ENCODE measurements at regions not wholly inside any gene's neighbourhood (a gene's known extent, or its start where the extent isn't known, plus 50 kb on each side); places are given as distances from the start of the nearest gene placed in this dataset.

DNA sequence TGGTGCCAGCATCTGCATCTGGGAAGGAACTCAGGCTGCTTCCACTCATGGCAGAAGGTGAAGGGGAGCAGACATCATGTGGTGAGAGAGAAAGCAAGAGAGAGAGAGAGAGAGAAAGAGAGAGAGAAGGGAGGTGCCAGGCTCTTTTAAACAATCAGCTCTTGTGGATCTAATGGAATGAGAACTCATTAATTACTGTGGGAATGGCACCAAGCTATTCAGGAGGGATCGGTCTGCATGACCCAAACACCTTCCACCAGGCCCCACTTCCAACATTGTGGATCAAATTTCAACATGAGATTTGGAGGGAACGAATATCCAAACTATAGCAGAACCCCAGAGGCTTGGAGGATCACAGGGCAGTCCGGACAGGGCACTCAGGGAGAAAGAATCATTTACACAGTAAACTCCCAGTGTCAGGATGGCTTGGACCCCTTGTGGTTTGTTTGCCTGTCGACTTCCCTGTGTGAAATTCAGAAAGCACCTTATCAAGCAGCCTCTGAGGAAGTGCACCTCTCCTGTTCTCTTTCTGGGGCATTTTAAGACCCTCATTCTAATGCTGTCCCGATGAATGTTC, 308.5 kb downstream of the REEP3 start:
- no peaks in the 10 kb centered on the region for H3K9me2 ChIP-seq (ENCODE audit: low read depth, low read length)
- no peak overlapping the region for H3K4me2 ChIP-seq (ENCODE audit: low read length)
- H3K4me3 ChIP-seq (ENCODE audit: low read depth, low read length, poor library complexity, severe bottlenecking): no peak overlapping the region
- no peaks in the 10 kb centered on the region for H4K20me1 ChIP-seq (ENCODE audit: insufficient read depth, low read length)
- H3K9ac ChIP-seq (ENCODE audit: low read length): no peak overlapping the region
- H3K79me2 ChIP-seq (ENCODE audit: insufficient read depth, low read length): no peaks in the 10 kb centered on the region
- H2AFZ ChIP-seq (ENCODE audit: low read length): no peak overlapping the region
- TF ChIP-seq, protein P1, sequence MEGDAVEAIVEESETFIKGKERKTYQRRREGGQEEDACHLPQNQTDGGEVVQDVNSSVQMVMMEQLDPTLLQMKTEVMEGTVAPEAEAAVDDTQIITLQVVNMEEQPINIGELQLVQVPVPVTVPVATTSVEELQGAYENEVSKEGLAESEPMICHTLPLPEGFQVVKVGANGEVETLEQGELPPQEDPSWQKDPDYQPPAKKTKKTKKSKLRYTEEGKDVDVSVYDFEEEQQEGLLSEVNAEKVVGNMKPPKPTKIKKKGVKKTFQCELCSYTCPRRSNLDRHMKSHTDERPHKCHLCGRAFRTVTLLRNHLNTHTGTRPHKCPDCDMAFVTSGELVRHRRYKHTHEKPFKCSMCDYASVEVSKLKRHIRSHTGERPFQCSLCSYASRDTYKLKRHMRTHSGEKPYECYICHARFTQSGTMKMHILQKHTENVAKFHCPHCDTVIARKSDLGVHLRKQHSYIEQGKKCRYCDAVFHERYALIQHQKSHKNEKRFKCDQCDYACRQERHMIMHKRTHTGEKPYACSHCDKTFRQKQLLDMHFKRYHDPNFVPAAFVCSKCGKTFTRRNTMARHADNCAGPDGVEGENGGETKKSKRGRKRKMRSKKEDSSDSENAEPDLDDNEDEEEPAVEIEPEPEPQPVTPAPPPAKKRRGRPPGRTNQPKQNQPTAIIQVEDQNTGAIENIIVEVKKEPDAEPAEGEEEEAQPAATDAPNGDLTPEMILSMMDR (IDR thresholded peaks at IDR 0.05; ENCODE audit: low read length): no peak
- TF ChIP-seq EZH2 (IDR thresholded peaks at IDR 0.05; ENCODE audit: borderline replicate concordance, low read length): no peak
- H3K27ac ChIP-seq (ENCODE audit: low read depth, low read length, poor library complexity, severe bottlenecking): no peak overlapping the region
- H3K9me3 ChIP-seq (ENCODE audit: low read length): no peaks in the 10 kb centered on the region
- H3K36me3 ChIP-seq (ENCODE audit: insufficient read depth, low read length): no peaks in the 10 kb centered on the region
- H3K4me1 ChIP-seq (ENCODE audit: insufficient read depth, low read length, severe bottlenecking): no peaks in the 10 kb centered on the region
- no peaks in the 10 kb centered on the region for H3K27me3 ChIP-seq (ENCODE audit: insufficient read depth, low read length)
- no peaks in the 10 kb centered on the region for H3F3A ChIP-seq (ENCODE audit: insufficient read depth, low read length)

DNA sequence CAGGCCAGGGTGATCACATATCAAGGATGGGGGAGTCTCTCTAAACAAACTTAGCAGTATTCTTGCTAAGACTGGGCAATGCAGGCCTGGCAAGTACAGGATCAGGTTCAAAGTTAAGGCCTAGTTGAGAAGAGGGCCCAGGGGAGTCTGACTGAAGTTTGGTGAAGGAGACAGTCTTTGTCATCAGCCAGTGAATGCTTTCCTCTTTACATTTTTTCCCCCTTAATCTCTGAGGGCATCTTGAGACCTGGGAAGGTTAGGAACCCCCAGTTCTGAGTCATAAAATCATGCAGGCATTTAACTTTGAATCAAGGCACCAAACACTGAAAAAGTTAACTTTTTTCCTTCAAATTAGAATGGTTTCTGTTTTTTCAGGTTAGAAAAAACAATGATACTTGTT, 311.5 kb downstream of the REEP3 start:
- H3K79me2 ChIP-seq (ENCODE audit: insufficient read depth, low read length): no peaks in the 10 kb centered on the region
- TF ChIP-seq EZH2 (IDR thresholded peaks at IDR 0.05; ENCODE audit: borderline replicate concordance, low read length): no peak
- no peaks in the 10 kb centered on the region for H3K36me3 ChIP-seq (ENCODE audit: insufficient read depth, low read length)
- H3K9ac ChIP-seq (ENCODE audit: low read length): no peak overlapping the region
- H3K27ac ChIP-seq (ENCODE audit: low read depth, low read length, poor library complexity, severe bottlenecking): no peak overlapping the region
- H3F3A ChIP-seq (ENCODE audit: insufficient read depth, low read length): no peaks in the 10 kb centered on the region
- H2AFZ ChIP-seq (ENCODE audit: low read length): no peak overlapping the region
- H3K4me1 ChIP-seq (ENCODE audit: insufficient read depth, low read length, severe bottlenecking): no peaks in the 10 kb centered on the region
- H3K4me2 ChIP-seq (ENCODE audit: low read length): no peak overlapping the region
- no peaks in the 10 kb centered on the region for H3K9me2 ChIP-seq (ENCODE audit: low read depth, low read length)
- no peaks in the 10 kb centered on the region for H4K20me1 ChIP-seq (ENCODE audit: insufficient read depth, low read length)
- H3K4me3 ChIP-seq (ENCODE audit: low read depth, low read length, poor library complexity, severe bottlenecking): no peak overlapping the region
- H3K27me3 ChIP-seq (ENCODE audit: insufficient read depth, low read length): no peaks in the 10 kb centered on the region
- no peaks in the 10 kb centered on the region for H3K9me3 ChIP-seq (ENCODE audit: low read length)

GRCh38 chr10:63833411-63834060, 312.3 kb downstream of the REEP3 start:
- Histone ChIP-seq H3F3A (ENCODE audit: insufficient read depth, low read length) (no peaks in the 10 kb centered on the region), H3K79me2 (ENCODE audit: insufficient read depth, low read length) (no peaks in the 10 kb centered on the region), H3K9me2 (ENCODE audit: low read depth, low read length) (no peaks in the 10 kb centered on the region), H2AFZ (ENCODE audit: low read length) (no peak overlapping the region), H3K9ac (ENCODE audit: low read length) (no peak overlapping the region), H3K27me3 (ENCODE audit: insufficient read depth, low read length) (no peaks in the 10 kb centered on the region), H3K9me3 (ENCODE audit: low read length) (no peaks in the 10 kb centered on the region), H3K4me3 (ENCODE audit: low read depth, low read length, poor library complexity, severe bottlenecking) (no peak overlapping the region), H4K20me1 (ENCODE audit: insufficient read depth, low read length) (no peaks in the 10 kb centered on the region), H3K4me1 (ENCODE audit: insufficient read depth, low read length, severe bottlenecking) (no peaks in the 10 kb centered on the region), H3K4me2 (ENCODE audit: low read length) (no peak overlapping the region), H3K27ac (ENCODE audit: low read depth, low read length, poor library complexity, severe bottlenecking) (no peak overlapping the region), H3K36me3 (ENCODE audit: insufficient read depth, low read length) (no peaks in the 10 kb centered on the region)
- TF ChIP-seq EZH2 (IDR thresholded peaks at IDR 0.05; ENCODE audit: borderline replicate concordance, low read length): no peak
- TF ChIP-seq, protein P1 (IDR thresholded peaks at IDR 0.05; ENCODE audit: low read length): no peak
